Eye (tissue), 1 donor: ENCODE measurements at regions not wholly inside any gene's neighbourhood (a gene's known extent, or its start where the extent isn't known, plus 50 kb on each side); places are given as distances from the start of the nearest gene placed in this dataset.
A peak's percentile ranks its signal among the peaks of the same experiment; 100 is the strongest.

Experiments
- DNase-seq: peaks from one replicate; pipeline ENCODE4 v3.0.0-alpha.2; 2015

- DNase-seq, result peak; percentile 5
Measured at GRCh38 chr6:54646069-54646950, 200.3 kb upstream of the FAM83B start.

- no peak for DNase-seq
Measured at GRCh38 chr6:54646951-54647664, 199.5 kb upstream of the FAM83B start.

- no peak for DNase-seq
Measured at GRCh38 chr6:54654381-54654780, 192.2 kb upstream of the FAM83B start.

DNA sequence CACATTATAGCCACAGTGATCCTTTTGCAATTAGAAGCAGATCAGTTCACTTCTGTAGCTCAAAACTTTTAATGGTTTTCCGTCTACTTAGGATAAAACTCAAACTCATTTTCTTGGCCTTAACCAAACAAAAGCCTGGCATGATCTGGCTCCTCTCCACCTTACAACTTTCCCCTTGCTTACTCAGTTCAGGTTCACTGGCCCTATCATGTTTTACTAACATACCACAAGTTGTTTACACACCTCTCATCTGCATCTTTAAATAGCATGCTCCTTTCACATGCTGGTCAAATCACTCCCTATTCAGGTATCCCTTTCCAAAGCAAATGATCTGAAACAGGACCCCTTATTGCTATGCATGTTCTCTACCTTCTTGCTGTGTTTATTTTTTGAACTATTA lies 191.4 kb upstream of the FAM83B start:
- no peak for DNase-seq

GRCh38 chr6:54665278-54665677 lies 181.3 kb upstream of the FAM83B start:
- peak; percentile 15 for DNase-seq

DNA sequence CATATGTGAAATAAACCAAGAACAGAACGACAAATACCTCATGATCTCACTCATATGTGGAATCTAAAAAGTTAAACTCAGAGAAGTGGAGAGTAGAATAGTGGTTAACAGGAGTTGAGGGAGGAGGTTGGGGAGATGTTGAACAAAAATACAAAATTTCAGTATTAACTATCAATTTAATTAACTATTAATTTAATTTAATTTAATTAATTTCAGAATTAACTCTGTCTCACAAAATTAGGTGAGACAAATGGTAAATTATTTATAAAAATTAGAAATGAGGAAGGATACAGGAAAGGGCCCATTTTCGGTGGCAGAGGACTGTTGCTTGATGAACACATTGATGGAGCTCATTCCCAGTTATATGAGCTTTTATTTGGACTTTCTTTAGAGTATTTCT lies 166.0 kb upstream of the FAM83B start:
- no peak for DNase-seq

DNA sequence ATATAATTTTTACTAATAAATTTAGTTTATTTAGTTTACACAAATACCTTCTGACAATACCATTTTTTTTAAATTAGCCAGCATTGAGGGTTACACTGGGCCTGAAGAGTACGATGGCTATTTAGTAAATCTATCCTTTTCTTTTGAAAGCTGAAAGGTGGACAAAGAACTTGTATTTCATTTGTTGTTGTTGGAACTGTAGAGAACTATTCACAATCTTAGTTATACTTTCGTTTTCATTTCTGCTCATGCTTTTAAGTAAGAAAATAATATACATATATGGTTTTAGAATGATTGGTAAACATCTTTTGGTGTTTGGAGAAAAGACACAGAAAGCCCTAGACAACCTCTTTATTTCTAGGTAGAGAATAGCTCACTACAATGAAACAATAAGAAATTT lies 165.3 kb upstream of the FAM83B start:
- no peak for DNase-seq

- no peak for DNase-seq
Measured at GRCh38 chr6:54681987-54682386, 164.6 kb upstream of the FAM83B start.

DNA sequence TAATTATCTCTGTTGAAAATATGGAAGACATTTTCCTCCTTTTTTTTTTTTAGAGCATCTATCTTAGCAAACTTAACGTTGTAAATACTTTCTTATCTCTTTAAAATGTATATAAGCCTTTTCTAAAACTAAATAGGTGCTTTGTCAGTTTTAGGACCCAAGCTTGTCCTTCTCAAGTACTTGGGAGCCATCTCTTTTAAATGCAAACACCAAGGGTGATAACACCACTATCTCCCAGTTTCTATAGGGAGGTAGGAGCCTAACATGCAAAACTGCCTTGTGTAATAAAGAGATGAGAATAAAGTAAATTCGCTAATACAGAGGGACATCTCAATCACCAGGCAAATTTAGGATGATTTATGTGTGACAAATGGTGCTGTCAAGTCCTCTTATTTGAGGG lies 157.0 kb upstream of the FAM83B start:
- DNase-seq, result no peak

- no peak for DNase-seq
Measured at GRCh38 chr6:54690596-54690995, 156.0 kb upstream of the FAM83B start.

- no peak for DNase-seq
Measured at GRCh38 chr6:54694928-54695532, 151.5 kb upstream of the FAM83B start.

DNA sequence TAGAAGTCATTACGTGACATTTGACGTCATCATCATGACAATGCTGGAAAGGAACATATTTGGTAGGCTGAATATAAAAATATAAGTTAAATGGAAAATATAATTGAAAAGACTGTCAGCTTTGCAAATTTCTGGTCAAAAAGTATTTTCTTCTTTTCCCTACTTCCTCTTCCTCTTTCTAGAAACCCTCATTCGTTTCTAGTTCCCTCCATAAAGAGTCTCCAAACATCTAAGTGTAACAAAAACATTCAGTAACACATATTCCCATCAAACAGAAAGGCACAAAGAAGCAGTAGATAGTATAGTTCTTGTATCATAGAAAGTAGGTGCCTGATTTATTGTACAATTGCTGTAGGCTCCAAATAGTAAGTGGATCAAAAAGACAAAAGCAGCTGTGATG lies 150.8 kb upstream of the FAM83B start:
- no peak for DNase-seq

GRCh38 chr6:54697424-54697823 lies 149.1 kb upstream of the FAM83B start:
- DNase-seq, result no peak

- peak; percentile 17 for DNase-seq
Measured at GRCh38 chr6:54698974-54699373, 147.6 kb upstream of the FAM83B start.

- no peak for DNase-seq
Measured at GRCh38 chr6:54700158-54700557, 146.4 kb upstream of the FAM83B start.

GRCh38 chr6:54702772-54703171 lies 143.8 kb upstream of the FAM83B start:
- no peak for DNase-seq

- DNase-seq, result no peak
Measured at GRCh38 chr6:54706391-54706790, 140.2 kb upstream of the FAM83B start.

- no peak for DNase-seq
Measured at GRCh38 chr6:54706844-54707605, 139.5 kb upstream of the FAM83B start.

DNA sequence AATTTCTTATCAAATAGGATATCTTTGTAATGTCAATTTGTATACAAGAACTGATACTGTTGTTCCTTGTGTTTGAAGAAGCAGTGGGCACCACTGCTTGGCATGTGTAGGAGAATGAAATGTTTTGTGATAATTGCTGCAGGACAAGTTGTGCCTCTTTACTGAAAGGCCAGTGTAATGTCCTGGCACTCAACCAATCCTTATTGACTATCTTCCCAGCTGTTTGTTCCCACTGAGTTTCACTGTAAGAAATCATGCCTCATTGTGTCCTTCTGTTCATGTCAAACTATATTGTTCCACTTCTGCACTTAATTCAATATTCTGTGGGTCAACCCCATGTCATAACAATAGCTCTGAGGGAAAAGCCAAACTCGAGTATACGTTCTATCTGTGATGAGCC lies 136.1 kb upstream of the FAM83B start:
- peak; percentile 41 for DNase-seq

- DNase-seq, result no peak
Measured at GRCh38 chr6:54716010-54716409, 130.6 kb upstream of the FAM83B start.

- DNase-seq, result no peak
Measured at GRCh38 chr6:54716877-54717276, 129.7 kb upstream of the FAM83B start.

DNA sequence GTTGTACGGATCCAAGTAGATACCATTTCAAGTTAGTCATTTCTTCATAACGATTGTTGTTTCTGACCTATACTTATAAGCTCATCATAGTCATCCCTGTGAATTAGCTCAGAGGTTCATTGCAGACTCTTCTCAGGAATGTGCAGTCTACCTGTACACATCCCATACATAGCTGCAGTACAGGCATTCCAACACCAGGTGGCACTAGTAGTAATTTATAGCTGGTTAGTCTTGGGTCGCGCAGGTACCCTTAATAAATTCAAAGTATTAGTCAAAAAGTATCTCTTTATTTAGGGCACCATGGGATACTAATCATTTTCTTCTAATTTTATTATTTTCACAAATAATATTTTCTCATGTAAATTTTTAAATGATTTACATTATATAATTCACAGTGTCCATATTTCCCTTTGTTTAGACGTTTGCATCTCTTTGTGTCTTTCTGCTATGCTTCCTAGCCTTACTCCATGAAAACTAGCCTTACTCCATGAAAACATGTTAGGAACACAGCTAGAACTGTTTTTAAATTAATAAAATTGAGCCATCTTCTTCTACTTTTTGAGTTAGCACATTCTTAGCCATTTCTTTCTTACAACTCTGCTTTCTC lies 128.6 kb upstream of the FAM83B start:
- peak; percentile 82 for DNase-seq
